GM13977 (cell line): ENCODE measurements at regions not wholly inside any gene's neighbourhood (a gene's known extent, or its start where the extent isn't known, plus 50 kb on each side); places are given as distances from the start of the nearest gene placed in this dataset.

Experiments used
- DNase-seq: peaks from one replicate; pipeline ENCODE4 v3.0.0; 2012; ENCODE audit warnings: low spot score
- in situ Hi-C: fragments of 300-500 bp; cut with MboI; formaldehyde crosslinking; loops from one replicate; pipeline ENCODE4 v1.12.0; 2022; ENCODE audit warnings: low sequenced_read_pairs, low pct_unique_long_range_greater_than_20kb, mixed read lengths, inconsistent platforms; ENCODE audit not compliant: unreplicated experiment
- TF ChIP-seq, protein P1 (sequence below): IDR thresholded peaks from 2 replicates; pipeline ENCODE4 v1.5.1; 2012; ENCODE audit warnings: mild to moderate bottlenecking, control low read depth; ENCODE audit not compliant: insufficient read depth; ENCODE audit errors: extremely low read depth, missing control alignments

DNA sequence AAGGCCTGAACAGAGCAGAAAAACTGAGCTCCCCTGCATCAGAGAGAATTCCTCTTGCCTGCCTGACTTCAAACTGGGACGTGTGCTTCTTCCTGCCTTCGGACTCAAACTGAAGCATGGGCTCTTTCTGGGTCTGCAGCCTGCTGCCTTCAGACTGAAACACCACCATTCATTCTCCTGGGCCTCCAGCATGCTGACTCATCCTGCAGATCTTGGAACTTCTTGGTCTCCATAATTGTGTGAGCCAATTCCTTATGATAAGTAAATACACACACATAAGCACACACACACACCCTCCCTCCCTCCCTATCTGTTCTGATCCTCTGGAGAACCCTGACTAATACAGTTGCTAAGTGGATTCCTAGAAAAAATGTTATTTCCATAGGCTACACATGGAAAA, 874.3 kb upstream of the EEF2KMT start:
- in situ Hi-C loops = no loop called here
- DNase-seq = no peak
- TF ChIP-seq, protein P1, sequence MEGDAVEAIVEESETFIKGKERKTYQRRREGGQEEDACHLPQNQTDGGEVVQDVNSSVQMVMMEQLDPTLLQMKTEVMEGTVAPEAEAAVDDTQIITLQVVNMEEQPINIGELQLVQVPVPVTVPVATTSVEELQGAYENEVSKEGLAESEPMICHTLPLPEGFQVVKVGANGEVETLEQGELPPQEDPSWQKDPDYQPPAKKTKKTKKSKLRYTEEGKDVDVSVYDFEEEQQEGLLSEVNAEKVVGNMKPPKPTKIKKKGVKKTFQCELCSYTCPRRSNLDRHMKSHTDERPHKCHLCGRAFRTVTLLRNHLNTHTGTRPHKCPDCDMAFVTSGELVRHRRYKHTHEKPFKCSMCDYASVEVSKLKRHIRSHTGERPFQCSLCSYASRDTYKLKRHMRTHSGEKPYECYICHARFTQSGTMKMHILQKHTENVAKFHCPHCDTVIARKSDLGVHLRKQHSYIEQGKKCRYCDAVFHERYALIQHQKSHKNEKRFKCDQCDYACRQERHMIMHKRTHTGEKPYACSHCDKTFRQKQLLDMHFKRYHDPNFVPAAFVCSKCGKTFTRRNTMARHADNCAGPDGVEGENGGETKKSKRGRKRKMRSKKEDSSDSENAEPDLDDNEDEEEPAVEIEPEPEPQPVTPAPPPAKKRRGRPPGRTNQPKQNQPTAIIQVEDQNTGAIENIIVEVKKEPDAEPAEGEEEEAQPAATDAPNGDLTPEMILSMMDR = no peak

DNA sequence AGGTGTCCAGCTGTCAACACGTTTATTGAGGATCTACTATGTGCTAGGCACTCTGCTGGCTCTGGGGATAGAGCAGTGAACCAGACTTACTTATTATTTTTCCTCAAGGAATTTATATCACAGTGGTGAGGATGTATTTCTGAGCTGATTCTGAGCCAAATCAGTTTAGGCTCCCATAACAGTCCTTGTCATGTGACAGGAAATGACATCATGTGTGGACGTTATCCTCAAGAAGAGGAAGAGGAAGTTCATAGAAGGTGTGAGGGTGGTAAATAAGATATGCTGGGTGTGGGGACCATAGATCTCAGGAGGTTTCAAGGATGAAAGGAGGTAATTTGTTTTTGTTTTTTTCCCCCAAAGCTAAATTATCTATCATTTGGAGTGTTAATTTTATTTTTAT, 873.5 kb upstream of the EEF2KMT start:
- TF ChIP-seq, protein P1 = no peak
- no peak for DNase-seq
- in situ Hi-C loops = no loop called here

DNA sequence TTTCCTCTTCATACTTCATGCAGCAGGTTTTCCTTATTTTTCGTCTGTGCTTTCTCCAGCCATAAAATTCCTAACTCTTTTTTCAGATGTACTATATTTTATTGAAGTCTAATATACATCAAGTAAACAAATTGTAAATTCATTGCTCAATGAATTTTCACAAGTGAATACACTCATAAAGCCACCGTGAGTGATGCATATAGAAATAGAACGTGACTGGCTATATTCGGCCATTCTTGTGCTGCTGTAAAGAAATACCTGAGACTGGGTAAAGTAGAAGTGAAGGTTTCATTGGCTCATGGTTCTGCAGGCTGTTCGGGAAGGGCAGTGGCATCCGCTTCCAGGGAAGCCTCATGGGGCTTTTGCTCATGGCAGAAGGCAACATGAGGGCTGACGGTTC, 868.4 kb upstream of the EEF2KMT start:
- TF ChIP-seq, protein P1 = no peak
- in situ Hi-C loops = no loop called here
- DNase-seq = no peak

DNA sequence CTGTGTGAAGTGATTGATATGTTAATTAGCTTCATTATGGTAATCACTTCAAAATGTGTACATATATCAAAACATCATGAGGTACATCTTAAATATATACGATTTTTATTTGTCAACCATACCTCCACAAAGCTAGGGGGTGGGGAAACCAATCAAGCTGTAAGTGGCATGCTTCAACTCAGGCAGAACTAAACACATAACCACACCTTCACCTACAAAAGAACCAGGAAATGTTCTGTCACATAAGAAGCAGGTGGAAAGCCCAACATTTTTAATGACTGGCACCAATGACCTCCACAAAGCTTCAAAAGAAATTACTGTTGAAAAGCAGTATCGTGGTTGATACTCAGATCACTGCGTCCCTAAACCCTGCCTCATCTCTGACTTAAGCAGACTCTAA, 867.7 kb upstream of the EEF2KMT start:
- TF ChIP-seq, protein P1 = no peak
- no peak for DNase-seq
- in situ Hi-C loops = no loop called here

DNA sequence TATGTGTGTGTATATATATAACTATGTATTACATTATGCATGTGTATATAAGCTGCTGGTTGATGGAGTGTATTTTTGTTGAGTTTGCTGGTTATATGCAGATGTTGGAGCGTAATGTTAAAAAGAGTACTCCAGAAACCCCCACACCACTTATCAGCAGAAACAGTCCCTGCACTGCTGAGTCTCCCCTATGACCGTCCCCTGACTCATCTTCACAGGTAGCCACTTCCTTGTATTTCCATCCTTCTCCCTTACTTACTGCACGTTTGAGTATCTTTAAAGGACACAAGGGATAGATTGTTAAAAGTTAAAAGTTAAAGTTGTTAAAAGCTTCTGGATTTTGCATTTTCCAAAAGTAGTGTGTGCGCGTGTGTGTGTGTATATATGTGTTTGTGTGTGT, 853.9 kb upstream of the EEF2KMT start:
- TF ChIP-seq, protein P1 = no peak
- in situ Hi-C loops = no loop called here
- DNase-seq = no peak

DNA sequence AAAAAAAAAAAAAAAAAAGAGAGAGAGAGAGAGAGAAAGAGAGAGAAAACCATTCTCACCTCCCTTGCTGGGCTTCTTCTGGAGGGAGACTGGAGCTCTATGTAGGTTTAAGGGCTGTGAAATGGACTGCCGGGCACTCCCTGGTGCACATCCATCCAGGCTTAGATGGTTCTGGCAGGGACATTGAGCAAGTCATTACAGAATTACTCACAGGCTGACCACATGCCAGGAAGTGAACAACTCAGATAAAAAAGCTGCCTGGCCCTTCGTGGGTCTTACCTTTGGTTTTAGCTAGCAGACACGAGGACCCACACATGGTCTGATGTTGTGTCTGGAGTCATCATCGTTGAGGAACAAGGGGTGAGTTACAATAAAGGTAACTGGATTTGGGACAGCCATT, 847.4 kb upstream of the EEF2KMT start:
- DNase-seq = no peak
- TF ChIP-seq, protein P1 = no peak
- in situ Hi-C loops = no loop called here

DNA sequence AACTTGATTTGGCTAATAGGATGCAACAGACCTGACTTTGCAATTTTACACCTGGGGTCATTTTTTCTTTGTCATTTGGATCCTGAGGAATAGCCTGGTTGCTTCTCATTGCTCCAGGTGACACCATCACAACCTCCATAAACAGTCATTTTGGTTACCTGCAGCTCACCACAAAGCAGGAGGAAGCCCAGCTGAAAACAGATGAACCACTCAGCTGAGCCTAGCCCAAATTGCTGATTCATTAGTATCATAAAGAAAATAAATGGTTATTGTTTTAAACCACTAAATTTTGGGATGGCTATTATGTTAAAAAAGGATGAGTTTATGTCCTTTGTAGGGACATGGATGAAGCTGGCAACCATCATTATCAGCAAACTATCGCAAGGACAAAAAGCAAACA, 841.0 kb upstream of the EEF2KMT start:
- TF ChIP-seq, protein P1 = no peak
- in situ Hi-C loops = no loop called here
- DNase-seq = no peak
